Central memory CD4-positive, alpha-beta T cell (primary cell): ENCODE measurements at regions not wholly inside any gene's neighbourhood (a gene's known extent, or its start where the extent isn't known, plus 50 kb on each side); places are given as distances from the start of the nearest gene placed in this dataset.
"Not testable (repeated sequence)": the region's sequence is repeated elsewhere in the genome, so short reads cannot be mapped to it uniquely, and the experiment has no call there.

Source experiments
- DNase-seq: peaks from one replicate; pipeline ENCODE4 v3.0.0; 2022

DNA sequence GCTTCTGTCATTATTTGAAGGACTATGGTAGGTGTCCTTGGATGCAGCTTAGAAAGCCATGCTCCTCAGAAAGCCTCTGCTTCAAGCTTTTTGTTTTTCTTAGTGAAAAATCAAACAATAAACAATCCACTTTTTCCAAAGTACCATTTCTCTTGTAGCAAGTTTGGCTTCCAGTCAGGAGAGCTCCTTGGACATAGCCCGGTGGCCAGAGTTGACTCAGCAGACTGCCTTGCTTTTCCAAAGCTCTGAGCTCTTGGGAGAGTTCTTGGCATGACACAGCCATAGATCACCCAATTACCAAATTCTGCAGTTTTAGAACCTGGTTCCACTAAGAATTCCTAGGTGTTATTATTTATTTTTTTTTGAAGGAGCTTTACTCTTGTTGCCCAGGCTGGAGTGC, 189.4 kb upstream of the MTPN start:
- DNase-seq: no peak

DNA sequence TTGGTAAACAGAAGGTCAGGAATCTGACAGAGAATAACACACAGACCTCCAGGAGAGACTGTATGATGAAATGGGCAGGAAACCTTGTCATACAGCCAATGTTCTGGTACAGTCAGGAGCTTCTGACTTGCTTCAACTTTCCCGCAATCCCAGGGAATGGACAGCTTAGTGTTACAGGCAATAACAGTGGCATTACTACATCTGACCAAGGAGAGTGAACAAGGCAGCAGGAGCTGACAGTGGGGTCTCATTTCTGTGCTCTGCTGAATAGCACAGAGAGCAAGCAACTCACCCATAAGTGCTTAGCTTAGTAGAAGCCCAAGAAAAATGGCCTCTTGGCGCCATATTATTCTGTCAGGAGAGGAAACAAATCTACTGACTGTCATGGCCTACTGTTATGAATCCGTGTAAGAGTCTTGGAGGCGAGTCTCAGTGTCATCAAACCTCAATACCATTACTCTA, 186.2 kb upstream of the MTPN start:
- DNase-seq: no peak

DNA sequence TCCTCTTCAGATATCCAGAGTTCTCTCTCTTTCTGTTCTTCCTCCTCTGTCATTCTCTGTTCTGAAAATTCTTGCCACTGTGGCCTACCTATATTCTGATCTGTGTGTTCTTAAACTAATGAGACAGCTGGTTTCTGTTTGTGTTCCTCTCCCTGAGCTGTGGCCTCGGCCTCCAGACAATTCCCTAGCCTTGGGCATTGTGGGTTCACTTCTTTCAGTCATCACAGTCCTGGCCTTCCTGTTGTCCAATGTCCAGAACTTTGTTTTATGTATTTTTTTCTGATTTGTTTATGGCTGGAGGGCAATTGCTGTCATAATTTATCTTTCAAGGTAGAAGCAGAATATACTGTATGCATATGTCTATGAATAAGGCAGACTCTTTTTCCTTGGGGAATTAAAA, 173.2 kb upstream of the MTPN start:
- DNase-seq: no peak

DNA sequence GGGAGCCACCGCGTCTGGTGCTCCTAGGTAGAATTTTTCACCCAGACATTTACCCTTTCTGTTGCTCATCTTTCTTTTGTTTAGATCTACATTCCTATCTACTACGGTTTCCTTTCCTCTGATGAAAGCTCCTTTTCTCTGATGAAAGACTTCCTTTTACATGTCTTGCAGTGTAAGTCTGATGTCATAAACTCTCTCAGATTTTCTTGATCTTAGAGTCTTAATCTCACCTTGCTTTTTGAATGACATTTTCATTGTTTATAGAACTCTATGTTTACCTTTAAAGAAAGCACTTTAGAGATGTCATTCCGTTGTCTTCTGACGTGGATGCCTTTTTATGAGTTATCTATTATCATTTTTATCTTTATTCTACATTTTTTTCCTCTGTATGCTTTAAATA, 171.8 kb upstream of the MTPN start:
- no peak for DNase-seq

DNA sequence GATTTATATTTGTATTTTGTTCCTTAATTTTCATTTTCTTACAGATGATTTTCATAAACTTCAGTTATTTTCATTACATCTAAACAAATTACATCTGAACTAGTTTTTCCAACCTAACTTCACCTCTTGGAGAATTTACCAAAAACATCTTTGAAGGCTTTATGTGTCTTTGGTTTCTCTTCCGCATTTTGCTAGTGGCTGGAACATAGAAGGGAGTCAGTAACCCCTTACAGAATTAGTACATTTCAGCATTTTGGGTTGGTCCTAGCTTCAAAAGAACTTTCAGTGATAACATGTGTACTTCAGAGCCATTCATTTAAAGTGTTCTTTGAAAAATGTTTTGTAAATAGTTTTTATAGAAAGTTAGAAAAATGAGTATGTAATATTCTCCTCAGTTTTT, 169.8 kb upstream of the MTPN start:
- no peak for DNase-seq

DNA sequence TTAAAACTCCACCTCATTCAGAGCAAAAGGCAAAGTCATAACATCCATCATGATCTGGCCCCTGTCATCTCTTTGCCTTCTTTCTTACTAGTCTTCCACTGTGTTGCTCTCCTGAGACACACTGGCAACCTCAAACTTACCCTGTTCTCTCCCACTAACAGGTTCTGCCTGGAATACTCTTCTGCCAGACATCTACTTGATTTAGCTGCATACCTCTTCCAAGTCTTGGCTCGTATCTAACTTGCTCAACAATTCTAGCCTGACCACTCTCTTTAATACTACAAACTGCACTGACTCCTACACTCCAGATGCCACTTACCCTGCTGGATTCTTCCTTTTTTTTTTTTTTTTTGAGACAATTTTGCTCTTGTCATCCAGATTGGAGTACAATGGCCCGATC, 167.0 kb upstream of the MTPN start:
- DNase-seq: no peak

DNA sequence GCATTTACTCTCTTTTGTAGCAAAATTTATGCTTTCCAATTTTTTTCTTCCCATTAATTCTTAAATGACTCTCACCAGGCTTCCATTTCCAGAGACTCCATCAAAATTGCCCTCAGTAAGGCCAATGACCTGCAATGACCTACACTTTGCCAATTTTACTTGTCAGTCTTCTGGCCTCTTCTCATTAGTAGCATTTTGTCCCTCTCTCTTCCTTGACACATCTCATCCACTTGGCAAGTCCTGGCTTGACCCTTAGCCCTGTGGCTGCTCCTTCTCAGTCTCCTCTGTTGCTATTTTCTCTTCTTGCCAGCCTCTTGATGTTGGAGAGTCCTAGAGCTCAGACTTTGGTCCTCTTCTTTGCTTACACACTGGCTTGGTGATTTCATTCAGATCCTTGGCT, 166.1 kb upstream of the MTPN start:
- no peak for DNase-seq

DNA sequence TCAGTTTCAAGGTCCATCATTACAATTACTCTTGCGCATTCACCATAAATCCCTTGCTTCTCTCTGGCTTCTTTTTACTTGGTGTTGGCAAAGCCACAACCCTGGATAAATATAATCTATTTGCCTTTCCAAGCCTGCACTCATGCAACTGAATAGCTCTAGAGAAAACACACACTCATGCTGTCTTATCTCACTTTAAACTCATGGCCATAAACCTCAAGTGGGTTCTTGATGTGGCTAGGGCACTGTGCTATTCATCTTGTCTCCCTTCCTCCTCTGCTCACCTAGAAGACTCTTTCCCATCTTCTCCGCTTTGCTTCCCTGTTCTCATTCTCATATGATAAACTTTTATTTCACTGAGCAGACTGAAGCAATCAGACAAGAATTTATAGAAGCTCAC, 165.4 kb upstream of the MTPN start:
- no peak for DNase-seq

DNA sequence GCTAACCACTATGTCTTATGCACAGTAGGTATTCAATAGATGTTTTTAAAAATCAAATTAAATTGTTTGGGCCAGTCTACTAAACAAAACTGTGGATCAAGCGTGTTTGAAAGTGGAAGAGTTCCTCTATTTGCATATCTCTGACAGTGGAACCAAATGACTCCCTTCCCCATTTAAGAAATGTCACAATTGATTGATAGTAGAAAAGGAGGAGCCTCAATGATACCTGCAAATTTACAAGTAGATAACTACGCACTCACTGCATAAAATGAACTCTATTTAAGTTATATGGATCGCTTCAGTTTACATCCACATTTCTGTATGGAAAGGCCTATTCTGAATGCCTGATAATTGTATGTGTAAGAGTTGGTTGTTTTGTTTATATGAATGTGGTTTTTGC, 163.3 kb upstream of the MTPN start:
- no peak for DNase-seq

DNA sequence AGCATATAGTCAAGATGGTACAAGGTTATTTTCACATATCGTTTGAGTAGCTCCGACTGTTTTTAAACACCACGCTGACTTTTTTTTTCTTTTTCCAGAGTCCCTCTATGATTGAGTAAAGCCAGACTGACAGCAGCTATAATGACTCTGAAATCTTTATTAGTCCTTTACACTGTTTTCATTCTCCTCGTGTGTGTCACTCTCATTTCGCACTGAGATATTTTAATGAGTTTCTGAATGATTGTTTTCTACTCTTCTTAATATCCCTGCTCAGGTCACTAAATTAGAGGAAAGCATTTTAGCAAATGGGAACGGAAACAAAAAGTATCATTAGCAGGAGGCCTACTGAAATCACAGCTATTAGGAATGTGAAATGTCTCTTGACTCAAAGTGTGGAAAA, 162.3 kb upstream of the MTPN start:
- DNase-seq: no peak

DNA sequence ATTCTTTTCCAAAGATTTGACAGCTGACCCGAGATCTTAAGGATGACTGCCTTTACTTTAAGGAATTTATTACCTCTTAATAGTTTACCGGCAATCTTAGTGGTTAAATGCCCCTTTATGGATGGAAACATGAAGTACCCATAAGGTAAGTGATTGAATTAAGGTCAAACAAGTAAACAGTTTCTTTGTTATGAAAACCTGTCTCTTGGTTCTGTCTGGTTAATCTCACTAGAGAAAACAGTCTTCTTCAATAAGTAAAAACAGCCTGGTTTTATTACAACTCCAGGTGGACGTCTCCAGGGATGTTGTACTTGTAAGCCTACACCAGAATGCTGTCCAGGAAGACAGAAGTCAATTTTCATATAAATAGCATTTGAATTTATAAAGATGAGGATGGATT, 161.8 kb upstream of the MTPN start:
- DNase-seq: no peak

DNA sequence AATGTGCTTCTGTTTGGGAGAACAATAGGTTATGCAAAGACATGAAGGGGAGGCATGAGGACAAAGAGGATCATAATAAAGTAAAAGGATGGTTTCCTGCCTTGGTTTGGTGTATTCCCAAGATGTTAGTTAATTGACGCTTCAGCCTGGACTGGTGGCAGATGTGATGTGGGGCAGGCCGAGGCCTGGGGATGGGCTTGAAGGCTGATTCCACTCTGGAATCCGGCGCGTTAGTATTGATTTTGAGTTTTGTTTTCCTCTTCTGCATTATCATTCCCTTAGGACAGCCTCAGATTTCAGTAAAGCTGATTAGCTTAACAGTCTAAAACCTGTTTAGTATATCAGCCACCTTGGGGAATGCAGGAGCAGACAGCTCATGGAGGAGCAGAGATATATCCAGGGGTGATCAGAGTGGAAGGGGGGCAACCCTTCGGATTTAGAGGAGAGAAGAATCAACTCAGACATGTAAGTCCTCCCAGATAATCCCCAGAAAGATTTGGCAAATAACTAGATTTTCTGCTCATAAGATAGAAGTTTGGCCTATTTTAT, 159.8 kb upstream of the MTPN start:
- DNase-seq: no peak

DNA sequence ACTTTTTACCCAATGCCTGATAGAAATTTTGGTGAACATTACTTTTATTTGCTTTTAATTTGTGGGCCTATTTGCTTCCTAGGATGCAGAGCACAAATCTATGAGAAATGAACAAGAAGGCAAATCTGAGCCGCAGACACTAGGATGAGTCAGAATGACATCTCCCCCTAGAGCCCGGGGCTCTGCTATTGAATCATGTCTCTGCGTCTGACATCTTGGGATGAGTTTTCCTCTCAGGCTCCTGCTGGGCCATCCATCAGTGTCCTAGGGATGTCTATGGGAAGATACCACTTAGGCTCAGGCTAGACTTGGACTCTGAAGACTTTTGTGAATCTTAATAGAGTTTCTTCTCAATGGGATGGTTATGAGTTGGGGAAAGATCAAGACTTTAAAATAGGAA, 157.3 kb upstream of the MTPN start:
- no peak for DNase-seq

DNA sequence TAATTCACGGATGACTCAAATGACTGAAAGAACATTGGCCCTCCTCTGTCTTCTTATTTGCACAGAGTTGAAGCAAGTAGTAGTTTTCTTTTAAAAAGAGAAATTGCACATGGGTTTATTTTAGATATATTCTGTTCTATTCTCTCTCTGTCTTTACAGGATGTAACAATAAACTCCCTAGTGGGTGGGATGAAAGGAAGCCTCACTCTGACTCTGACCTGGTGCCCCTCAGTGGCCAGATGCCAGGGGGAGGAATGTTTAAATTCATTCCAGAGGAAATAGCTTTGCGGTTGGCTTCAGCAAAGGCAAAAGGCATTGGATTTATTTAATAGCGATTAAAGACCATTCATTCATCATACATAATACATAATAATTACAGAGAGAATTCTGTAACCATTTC, 156.4 kb upstream of the MTPN start:
- no peak for DNase-seq

DNA sequence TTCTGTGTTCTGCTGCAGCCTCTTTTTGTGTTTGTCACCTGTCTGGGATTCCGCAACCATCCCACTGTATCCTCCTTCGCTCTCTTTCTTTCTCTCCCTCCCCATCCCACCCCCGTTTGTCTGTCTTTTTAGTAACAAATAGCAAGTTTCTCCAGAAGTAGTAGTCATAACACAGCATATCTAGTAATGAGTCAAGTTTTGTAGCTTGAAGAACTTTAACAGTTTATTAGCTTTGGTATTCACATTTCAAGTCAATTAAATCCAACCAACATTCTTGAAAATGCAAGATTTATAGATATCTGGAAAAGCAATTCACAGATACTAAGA, 154.1 kb upstream of the MTPN start:
- no peak for DNase-seq

DNA sequence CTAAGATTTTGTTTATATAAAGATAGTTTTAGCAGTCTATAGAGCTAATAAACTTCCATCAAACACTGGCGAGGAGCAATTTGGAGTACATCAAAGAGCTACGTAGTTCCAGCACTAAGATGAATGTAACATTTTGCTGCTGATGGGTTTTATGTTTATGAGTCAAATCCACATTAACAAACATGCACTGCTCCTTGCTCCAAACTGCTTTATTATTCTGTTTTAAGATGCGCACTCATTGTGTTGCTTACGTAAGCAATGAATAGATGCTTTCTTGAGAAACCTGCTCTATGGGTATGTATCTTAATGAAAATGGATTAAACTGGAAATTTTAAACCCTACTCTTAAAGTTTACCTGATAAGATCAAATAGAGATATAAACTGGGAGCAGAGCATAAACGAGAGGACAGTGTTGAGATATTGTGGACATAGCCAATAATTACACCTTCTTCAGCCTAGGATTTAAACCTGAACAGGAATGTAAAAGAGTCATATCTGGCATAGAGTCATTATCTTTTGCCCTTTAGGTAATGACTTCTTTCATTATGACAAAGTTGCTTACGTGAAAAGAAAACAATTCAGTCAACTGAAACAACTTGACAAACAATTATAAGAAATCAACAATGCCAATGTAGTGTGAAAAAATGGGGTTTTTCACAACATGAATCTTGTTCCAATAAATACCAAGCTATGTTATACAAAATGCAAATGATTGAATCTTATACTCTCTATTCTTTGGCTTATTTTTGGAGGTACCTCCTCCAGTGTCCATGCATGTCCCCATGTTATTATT, 153.5 kb upstream of the MTPN start:
- no peak for DNase-seq

DNA sequence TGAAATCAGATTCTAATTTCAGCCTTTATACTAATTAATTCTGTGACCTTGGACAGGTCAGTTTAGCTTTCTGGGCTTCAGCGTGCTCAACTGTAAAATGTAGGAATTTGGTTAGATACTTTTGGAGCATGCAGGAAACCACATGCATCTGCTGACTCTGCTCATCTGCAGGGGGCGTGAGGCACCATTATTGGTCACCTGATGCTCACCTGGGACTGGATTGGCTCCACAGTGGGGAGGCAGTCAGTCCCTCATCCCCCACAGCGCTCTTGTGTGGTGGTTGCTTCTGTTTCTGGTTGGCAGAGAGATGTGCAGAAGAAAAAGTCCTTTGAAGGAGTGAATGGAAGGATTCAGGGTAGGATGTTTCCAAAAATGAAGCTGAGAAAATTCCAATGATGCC, 150.9 kb upstream of the MTPN start:
- DNase-seq: no peak

DNA sequence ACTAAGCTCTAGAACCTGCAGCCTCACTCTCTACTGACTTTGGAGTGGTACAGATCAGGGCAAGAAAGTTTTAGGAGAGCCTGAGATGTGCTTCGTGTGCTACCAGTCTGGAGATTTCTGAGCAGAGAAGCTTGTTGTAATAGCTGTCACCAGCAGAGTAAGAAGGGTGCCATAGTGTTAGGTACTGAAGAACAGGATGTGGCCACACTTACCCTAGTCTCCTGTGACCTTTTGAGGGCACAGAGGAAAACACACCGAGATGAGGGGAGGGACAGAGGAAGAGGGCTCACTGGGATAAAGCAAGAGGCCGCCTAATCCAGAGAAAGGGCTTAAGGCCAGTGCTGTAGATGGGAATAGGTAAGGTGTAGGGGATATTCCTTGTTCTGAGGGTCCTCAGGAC, 146.2 kb upstream of the MTPN start:
- DNase-seq: no peak

DNA sequence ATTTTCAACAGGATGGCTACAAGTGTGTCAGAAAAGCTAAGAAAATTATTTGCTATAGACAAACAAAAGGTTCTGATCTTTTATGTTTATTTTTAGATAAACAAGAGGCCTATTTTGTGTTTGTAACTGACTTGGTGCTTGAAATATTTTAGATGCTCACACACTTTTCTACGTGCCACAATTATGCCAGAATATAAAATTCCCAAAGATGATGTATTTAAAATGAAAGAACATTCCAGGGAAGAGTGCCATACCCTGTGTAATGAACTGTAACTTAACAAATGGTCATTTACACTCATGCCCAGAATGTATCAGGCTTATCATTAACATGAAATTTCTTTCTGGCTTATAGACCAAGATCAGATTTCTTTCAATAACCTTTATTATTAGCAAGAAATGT, 144.9 kb upstream of the MTPN start:
- no peak for DNase-seq

DNA sequence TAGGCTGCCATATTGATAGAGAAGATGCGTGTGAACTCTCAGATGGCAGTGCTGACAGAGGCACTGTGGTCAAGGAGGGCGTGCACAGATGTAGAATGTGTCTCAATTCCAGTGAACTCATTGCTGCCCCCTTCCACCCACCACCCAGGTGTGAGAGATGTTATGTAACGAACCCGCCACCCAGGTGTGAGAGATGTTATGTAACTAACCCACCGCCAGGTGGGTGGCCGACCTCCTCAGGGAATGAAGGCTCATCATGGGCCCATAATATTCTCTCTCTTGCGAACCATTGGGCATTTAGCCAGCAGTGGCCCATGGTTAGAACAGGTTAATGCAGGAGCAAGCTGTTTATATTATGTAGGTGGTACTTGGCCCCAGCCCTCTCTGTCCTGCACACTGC, 140.4 kb upstream of the MTPN start:
- DNase-seq: no peak

DNA sequence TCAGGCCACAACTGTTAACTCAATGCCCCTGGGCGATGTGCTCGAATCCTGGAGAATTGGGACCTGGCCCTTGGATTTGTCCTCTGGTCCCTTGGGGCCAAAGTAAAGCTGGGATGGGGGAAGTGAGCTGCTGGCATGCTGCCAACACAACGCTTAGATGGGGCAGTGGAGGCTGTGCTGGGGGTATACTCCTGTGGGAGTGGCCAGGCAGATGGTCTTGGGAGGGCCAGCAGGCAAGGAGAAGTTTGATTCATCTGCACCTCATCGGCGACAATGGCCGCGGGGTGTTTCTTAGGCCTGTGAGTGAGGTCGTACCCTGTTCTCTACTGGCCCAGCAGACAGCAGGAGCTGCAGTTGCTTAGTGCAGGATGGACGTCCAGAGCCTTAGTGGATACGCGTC, 139.0 kb upstream of the MTPN start:
- no peak for DNase-seq

DNA sequence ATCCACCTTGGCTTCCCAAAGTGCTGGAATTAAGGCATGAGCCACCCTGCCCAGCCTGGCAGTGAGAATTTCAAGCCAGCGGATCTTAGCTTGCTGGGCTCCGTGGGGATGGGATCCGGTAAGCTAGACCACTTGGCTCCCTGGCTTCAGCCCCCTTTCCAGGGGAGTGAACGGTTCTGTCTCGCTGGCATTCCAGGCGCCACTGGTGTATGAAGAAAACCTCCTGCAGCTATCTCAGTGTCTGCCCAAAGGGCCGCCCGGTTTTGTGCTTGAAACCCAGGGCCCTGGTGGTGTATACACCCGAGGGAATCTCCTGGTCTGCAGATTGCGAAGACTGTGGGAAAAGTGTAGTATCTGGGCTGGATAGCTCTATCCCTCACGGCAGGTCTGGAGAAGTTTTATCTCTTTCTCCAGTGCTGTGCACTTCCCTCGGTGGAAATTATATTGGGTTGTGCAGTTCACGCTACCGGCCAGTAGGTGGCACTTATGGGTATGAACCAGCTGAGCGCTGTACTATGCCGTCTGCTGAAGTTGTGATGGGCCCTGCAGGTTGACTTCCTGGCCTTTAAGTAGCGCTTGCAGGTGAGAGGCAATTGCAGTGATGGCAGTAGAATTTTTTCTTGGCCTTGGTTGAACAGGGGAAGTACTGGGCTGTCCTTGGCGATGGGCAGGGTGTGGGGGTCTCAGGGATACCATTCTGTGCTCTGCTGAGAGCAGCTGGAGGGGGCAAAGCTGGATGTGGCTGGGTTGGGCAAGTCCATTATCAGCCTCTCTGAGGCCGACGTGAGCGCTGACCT, 138.0 kb upstream of the MTPN start:
- DNase-seq: peak; percentile 9

DNA sequence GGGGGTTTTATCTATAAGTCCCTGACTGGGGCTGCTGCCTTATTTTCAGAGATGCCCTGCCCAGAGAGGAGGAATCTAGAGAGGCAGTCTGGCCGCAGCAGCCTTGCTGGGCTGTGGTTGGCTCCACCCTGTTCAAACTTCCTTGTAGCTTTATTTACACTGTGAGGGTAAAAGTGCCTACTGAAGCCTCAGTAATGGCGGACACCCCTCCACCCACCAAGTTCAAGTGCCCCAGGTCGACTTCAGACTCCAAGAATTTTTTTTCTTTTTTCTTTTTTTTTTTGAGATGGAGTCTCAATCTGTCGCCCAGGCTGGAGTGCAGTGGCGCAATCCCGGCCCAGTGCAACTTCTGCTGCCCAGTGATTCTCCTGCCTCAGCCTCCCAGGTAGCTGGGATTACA, 137.3 kb upstream of the MTPN start:
- not testable (repeated sequence) for DNase-seq

DNA sequence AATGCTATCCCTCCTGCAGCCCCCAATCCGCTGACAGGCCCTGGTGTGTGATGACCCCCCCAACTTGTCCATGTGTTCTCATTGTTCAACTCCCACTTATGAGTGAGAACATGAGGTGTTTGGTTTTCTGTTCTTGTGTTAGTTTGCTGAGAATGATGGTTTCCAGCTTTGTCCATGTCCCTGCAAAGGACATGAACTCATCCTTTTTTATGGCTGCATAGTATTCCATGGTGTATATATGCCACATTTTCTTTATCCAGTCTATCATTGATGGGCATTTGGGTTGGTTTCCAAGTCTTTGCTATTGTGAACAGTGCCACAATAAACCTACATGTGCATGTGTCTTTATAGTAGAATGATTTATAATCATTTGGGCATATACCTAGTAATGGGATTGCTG, 131.9 kb upstream of the MTPN start:
- DNase-seq: not testable (repeated sequence)
